ENCODE measurements at regions not wholly inside any gene's neighbourhood (a gene's known extent, or its start where the extent isn't known, plus 50 kb on each side); places are given as distances from the start of the nearest gene placed in this dataset.

DNA sequence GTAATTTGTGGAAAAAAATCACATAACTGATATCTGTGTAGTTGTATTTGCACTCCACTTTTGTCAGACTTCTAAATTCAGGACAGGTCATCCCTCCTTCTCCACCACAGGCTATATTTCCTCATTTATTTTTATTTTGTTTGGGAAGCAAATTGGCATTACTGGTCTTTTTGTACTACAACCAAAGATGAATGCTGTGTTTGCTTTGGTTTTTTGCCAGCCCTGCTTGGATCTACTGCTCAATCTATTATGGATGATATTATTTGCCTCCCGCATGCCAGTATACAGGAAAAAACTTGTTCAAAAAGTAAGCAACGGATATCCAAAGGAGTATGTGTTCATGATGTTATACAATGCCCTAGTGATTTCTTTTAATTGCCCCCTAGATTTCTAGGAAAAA is 948.8 kb downstream of the TRHDE start:
- TF ChIP-seq CTCF (IDR thresholded peaks at IDR 0.05) (no peak), ZFX (IDR thresholded peaks at IDR 0.05; ENCODE audit: borderline replicate concordance) (no peak)
